C4-2B (cell line): ENCODE measurements at regions not wholly inside any gene's neighbourhood (a gene's known extent, or its start where the extent isn't known, plus 50 kb on each side); places are given as distances from the start of the nearest gene placed in this dataset.

ENCODE experiments used
- ZFX ChIP-seq: fragments of 450-650 bp; IDR thresholded peaks from 2 replicates; pipeline ENCODE4 v1.6.1; 2017
- TF ChIP-seq, protein P1 (sequence below): fragments of 450-650 bp; conservative IDR thresholded peaks from 2 replicates; pipeline ENCODE4 v1.5.1; 2017; ENCODE audit warnings: mild to moderate bottlenecking

DNA sequence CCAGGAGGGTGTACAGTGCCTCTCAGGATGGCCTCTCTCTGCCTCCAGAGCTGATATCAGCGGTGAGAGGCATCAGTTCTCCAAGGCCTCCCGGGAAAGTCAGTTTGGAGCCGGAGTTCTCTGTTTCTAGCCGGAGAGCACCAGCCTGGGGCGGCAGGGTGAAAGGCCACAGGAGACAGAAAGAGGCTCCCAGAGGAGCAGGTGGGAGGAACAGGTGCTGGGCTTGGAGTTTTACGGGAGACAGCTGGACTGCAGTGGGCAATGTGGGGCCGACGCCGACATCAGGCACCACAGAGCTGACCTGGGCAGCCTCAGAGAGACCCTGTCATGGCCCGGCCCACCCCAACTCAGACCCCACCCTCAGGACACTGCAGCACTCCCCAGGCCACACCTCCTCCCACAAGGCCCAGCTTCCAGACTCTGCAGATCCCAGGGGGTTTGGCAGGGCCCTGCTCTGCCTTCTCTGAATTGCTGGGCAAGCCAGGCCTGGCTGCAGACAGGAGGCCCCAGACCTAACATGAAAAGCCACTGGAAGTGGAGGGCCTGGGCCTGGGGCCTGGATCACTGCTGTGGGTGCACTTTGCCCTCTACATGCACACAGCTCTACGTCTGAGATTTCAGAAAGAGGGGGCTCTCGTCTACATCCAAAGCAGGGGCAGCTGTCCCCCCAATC lies 885.6 kb downstream of the BRD1 start:
- TF ChIP-seq, protein P1, sequence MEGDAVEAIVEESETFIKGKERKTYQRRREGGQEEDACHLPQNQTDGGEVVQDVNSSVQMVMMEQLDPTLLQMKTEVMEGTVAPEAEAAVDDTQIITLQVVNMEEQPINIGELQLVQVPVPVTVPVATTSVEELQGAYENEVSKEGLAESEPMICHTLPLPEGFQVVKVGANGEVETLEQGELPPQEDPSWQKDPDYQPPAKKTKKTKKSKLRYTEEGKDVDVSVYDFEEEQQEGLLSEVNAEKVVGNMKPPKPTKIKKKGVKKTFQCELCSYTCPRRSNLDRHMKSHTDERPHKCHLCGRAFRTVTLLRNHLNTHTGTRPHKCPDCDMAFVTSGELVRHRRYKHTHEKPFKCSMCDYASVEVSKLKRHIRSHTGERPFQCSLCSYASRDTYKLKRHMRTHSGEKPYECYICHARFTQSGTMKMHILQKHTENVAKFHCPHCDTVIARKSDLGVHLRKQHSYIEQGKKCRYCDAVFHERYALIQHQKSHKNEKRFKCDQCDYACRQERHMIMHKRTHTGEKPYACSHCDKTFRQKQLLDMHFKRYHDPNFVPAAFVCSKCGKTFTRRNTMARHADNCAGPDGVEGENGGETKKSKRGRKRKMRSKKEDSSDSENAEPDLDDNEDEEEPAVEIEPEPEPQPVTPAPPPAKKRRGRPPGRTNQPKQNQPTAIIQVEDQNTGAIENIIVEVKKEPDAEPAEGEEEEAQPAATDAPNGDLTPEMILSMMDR: no peak
- no peak for TF ChIP-seq ZFX
